WTC11 (cell line): ENCODE measurements at regions not wholly inside any gene's neighbourhood (a gene's known extent, or its start where the extent isn't known, plus 50 kb on each side); places are given as distances from the start of the nearest gene placed in this dataset.

ENCODE experiments used
- AFF4 ChIP-seq: sonication (generic); formaldehyde crosslinking; IDR thresholded peaks from 2 replicates; pipeline ENCODE4 v1.8.1; 2023; ENCODE audit warnings: mild to moderate bottlenecking, missing genetic modification reagents, borderline replicate concordance
- CTCF ChIP-seq: fragments of 200-600 bp; IDR thresholded peaks from 2 replicates; pipeline ENCODE4 v1.8.0; 2022; ENCODE audit warnings: antibody characterized with exemption
- E2F1 ChIP-seq: sonication (generic); formaldehyde crosslinking; IDR thresholded peaks from 2 replicates; pipeline ENCODE4 v1.8.0; 2022; ENCODE audit warnings: mild to moderate bottlenecking, missing genetic modification reagents
- IRF2 ChIP-seq: sonication (generic); formaldehyde crosslinking; IDR thresholded peaks from 2 replicates; pipeline ENCODE4 v1.8.0; 2022; ENCODE audit warnings: low read depth, missing genetic modification reagents, borderline replicate concordance
- JUN ChIP-seq: sonication (generic); formaldehyde crosslinking; IDR thresholded peaks from 2 replicates; pipeline ENCODE4 v1.8.0; 2023; ENCODE audit warnings: mild to moderate bottlenecking, missing genetic modification reagents
- KAT7 ChIP-seq: sonication (generic); formaldehyde crosslinking; IDR thresholded peaks from 2 replicates; pipeline ENCODE4 v1.8.1; 2023; ENCODE audit warnings: missing genetic modification reagents, mild to moderate bottlenecking, borderline replicate concordance
- RELA ChIP-seq: sonication (generic); formaldehyde crosslinking; IDR thresholded peaks from 2 replicates; pipeline ENCODE4 v1.8.1; 2022; ENCODE audit warnings: missing genetic modification reagents, mild to moderate bottlenecking, borderline replicate concordance
- SP1 ChIP-seq: sonication (generic); formaldehyde crosslinking; conservative IDR thresholded peaks from 2 replicates; pipeline ENCODE4 v1.8.1; 2022; ENCODE audit warnings: missing genetic modification reagents
- USF2 ChIP-seq: sonication (generic); formaldehyde crosslinking; IDR thresholded peaks from 2 replicates; pipeline ENCODE4 v1.8.1; 2023; ENCODE audit warnings: mild to moderate bottlenecking, missing genetic modification reagents, moderate library complexity
- ZNF232 ChIP-seq: sonication (generic); formaldehyde crosslinking; IDR thresholded peaks from 2 replicates; pipeline ENCODE4 v1.8.0; 2022; ENCODE audit warnings: mild to moderate bottlenecking, missing genetic modification reagents
- ZNF423 ChIP-seq: fragments of 250-450 bp; sonication (Bioruptor Pico); IDR thresholded peaks from 2 replicates; pipeline ENCODE4 v2.1.2; 2022; ENCODE audit warnings: mild to moderate bottlenecking, moderate library complexity

- TF ChIP-seq AFF4 (no peak), CTCF (no peak), ZNF423 (CRISPR knock-in tag) (no peak), USF2 (CRISPR knock-in tag) (no peak), KAT7 (CRISPR knock-in tag) (no peak), IRF2 (CRISPR knock-in tag) (no peak), SP1 (no peak), RELA (CRISPR knock-in tag) (no peak), E2F1 (no peak), JUN (CRISPR knock-in tag) (no peak), ZNF232 (CRISPR knock-in tag) (no peak)
These were observed 115.4 kb upstream of the TAB2 start for GRCh38 chr6:149202100-149202499.
